DND-41 (cell line): ENCODE measurements at regions not wholly inside any gene's neighbourhood (a gene's known extent, or its start where the extent isn't known, plus 50 kb on each side); places are given as distances from the start of the nearest gene placed in this dataset.

Experiments used
- CTCF ChIP-seq: IDR thresholded peaks from 2 replicates; pipeline ENCODE4 v1.5.1; 2012; ENCODE audit warnings: borderline replicate concordance, low read length, moderate library complexity, mild to moderate bottlenecking; ENCODE audit not compliant: poor library complexity, severe bottlenecking; ENCODE audit errors: extremely low read depth
- EZH2 ChIP-seq: IDR thresholded peaks from 3 replicates; pipeline ENCODE4 v1.6.1; 2012; ENCODE audit warnings: borderline replicate concordance, low read depth, mild to moderate bottlenecking, moderate library complexity, low read length, inconsistent platforms; ENCODE audit not compliant: severe bottlenecking

- no peak for TF ChIP-seq CTCF
- no peak for TF ChIP-seq EZH2
These were observed 264.8 kb downstream of the GASK1B start for GRCh38 chr4:157908031-157908430.
